NK-92 (cell line): ENCODE measurements at regions not wholly inside any gene's neighbourhood (a gene's known extent, or its start where the extent isn't known, plus 50 kb on each side); places are given as distances from the start of the nearest gene placed in this dataset.
A peak's percentile ranks its signal among the peaks of the same experiment; 100 is the strongest.
"Not testable (repeated sequence)": the region's sequence is repeated elsewhere in the genome, so short reads cannot be mapped to it uniquely, and the experiment has no call there.

Experiments used
- DNase-seq: peaks from one replicate; lab custom pipeline; 2025; ENCODE audit not compliant: unreplicated experiment; lab: John Stamatoyannopoulos, UW

DNA sequence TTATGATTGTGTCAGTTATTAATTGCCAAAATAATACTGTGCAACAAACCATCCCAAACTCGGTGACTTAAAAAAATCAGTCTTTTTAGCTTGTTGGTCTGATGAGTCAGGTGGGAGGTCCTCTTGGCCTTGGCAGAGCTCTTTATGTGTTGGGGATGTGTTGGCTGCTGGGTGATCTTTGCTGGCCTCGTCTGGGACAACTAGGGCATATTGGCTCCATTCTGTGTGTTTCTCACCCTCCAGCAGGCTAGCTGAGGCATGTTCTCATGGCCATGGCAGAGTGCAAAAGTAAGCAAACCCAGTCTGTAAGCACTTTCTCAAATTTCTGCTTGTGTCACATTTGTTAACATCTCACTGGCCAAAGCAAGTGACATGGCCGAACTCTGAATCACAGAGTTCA, 251.6 kb downstream of the RPLP1 start:
- no peak for DNase-seq

DNA sequence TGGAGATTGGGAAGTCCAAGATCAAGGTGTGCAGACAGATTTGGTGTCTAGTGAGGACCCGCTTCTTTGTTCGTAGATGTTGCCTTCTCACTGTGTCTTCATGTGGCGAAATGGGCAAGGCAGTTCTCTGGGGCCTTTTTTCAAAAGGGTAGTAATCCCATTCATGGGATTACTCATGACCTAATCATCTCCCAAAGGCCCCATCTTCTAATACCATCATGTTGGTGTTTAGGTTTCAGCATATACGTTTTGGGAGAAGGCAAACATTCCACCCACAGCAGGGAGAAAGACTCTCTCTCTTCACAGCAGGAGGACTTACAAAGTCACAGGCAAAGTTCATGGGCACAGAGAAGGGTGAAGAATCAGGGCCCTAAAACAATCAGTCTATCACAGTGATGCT, 252.1 kb downstream of the RPLP1 start:
- no peak for DNase-seq

DNA sequence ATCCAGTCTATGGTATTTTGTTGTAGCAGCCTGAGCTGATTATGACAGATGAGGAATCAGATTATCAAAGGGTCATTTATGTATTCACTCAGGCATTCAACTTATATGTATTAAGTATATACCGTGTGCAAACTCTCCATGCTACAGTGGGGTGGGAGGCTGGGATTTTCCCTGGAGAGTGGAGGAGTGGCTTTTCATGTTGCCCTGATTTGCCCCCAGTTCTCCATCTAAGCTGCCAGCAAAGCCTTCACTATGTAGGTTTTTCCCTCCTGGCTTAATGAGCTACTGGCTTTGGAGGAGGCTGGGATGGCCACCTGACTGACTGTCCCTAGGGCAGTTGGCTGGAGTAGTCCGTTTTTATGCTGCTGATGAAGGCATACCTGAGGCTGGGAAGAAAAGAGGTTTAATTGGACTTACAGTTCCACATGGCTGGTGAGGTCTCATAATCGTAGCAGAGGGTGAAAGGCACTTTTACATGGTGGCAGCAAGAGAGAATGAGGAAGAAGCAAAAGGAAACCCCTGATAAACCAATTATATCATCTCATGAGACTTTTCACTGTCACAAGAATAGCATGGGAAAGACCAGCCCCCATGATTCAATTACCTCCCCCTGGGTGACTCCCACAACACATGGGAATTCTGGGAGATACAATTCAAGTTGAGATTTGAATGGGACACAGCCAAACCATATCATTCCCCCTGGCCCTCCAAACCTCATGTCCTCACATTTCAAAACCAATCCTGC, 253.9 kb downstream of the RPLP1 start:
- DNase-seq, result no peak

DNA sequence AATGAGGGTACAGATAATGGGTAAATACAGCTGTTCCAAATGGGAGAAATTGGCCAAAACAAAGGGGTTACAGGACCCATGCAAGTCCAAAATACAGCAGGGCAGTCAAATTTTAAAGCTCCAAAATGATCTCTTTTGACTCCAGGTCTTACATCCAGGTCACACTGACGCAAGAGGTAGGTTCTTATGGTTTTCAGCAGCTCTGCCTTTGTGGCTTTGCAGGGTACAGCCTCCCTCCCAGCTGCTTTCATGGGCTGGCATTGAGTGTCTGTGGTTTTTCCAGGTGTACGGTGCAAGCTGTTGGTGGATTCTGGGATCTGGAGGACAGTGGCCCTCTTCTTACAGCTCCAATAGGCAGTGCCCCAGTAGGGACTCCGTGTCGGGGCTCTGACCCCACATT, 254.6 kb downstream of the RPLP1 start:
- not testable (repeated sequence) for DNase-seq

DNA sequence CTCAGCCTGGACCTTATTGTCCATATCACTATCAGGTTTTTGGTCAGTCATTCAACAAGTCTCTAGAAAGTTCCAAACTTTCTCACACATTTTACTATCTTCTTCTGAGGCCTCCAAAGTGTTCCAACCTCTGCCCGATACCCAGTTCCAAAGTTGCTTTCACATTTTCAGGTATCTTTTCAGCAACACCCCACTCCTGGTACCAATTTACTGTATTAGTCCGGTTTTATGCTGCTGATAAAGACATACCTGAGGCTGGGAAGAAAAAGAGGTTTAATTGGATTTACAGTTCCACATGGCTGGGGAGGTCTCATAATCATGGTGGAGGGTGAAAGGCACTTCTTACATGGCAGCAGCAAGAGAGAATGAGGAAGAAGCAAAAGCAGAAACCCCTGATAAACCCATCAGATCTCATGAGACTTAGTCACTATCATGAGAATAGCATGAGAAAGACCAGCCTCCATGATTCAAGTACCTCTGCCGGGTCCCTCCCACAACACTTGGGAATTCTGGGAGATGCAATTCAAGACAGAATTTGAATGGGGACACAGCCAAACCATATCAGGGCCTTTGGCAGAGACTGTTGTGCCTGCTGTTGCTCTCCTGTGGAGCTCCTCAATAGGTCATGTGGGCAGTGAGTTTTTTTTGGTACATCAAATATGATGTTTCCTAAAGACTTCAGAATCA, 256.0 kb downstream of the RPLP1 start:
- DNase-seq, result not testable (repeated sequence)

DNA sequence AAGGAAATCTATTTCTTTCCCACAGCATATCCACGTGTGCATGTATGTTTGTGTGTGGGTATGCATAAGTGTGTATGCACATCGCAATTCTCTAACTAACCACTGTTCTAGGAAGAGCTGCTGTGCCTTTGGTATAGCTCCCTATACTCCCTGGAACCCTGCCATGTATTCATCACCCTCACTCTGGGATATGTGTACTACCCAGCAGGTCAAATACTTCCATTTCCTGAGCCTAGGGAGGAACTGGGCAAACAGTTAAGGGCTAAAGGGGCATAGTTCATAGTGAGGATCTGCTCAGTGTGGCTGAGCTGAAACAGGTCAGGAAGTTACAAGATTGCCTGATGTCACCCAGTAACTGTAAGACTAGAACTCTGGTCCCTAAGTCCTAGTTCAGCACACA, 260.4 kb downstream of the RPLP1 start:
- DNase-seq, result no peak

DNA sequence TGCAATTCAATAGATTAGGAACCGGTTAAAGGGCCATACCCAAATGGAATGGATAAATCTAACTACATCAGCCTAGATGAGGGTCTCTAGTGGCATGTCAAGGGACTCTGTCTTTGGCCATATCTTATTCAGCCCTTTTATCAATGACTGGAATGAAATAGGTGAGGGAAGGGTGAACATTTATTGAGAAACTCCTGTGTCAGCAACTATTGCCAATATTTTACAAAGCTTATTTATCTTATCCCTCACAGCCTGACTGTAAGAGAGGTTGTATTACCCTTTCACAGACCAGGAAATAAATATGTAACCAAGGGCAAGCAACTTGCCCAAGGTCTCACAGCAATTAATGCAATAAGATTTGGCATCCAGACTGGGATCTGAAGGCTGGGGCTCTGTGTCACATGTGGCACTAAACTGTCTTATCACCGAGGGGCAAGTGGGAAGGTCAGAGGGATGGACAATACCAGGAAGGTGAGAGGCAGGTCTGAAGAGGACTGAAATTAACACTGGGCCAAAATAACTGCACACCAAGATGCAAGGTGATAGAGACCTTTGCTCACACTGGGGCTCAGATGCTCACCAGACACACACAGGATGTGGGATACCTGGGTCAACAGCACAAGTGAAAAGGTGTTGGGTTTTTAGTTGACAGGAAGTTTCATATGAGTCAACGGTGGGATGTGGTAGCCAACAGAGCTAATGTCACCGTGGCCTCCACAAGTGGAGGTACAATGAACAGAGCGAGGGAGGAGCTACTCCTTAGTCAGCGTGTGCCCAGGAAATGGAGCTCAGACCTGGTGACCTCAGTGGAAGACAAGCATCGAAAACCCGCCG, 261.3 kb downstream of the RPLP1 start:
- peak; percentile 29 for DNase-seq

DNA sequence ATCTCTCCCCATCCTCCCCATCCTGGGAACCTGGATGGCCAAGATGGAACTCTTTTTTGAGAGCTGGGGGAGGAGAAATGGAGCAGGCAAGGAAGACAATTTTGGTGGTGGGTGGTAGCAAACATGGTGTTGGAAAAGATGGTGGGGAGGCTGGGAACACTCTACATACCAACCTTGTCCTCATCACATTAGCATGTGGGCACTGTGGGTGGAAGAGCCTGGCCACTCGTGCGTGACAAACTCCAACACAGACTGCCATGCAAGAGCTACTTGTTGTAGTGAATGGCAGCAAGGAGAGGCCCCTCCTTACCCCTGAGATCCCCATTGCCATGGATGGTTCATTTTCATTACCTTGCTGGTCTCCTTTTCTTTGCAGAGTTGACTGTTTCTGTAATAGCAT, 262.6 kb downstream of the RPLP1 start:
- DNase-seq, result no peak

DNA sequence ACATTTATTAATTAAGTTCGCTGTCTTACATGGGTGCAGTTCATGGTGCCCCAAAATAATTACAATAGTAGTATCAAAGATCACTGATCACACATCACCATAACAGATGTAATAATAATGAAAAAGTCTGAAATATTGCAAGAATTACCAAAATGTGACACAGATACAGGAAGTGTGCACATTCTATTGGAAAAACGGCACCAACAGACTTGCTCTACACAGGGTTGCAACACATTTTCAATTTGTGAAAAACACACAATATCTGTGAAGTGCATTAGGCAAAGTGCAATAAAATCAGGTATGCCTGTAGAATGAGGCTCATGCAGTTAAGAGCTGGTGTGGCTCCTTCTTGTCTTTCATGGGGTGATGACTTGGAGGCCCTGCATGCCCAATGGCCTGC, 265.8 kb downstream of the RPLP1 start:
- DNase-seq, result no peak

DNA sequence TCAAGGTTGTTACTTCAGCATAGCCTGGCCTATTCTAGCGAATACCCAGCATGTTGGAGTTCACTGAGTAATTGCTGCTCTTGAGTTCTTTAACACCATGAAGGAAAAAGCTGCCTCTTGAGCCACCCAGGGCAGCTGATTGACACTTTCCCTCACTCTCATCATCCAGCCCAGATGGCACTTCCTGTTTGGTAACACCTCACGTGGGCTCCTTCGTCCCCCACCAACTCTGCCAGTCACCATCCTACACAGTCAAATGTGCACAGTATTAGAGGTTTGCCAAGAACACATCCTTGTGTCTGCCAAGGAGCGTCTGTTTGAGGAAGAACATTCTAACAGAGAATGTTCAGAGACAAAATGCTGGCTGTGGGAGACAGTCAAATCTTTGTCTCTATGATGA, 266.3 kb downstream of the RPLP1 start:
- DNase-seq, result no peak

DNA sequence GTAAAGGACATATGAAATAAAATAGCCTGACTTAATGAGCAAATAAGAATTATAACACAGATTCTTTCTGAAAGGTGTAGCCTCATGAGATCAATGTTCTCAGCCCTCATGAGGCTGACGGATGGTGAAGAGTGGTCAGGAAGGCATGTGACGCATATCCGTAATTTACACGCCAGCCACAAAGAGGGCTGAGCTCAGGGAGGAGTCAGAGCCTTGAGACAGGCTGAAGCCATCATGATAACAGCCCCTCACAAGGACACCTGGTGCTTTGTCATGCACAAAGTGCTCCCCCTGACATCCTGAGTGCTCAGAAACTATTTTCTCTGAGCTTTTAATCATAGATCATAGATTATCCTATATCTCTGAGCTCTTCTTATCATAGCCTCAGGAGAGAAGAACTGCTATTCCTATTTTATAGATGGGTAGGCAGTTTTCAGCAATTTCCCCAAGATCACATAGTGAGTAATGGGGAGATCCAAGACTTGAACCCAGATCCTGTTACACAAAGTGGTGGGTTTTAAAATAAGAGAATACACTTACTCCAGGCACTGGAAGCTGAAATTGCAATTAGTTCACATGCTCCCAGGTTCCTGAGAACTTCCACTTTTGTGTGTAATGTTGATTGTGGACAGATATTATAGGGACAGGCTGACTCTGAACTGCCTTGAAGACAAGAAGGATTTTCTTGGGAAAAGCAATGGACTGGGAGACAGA, 267.1 kb downstream of the RPLP1 start:
- no peak for DNase-seq

DNA sequence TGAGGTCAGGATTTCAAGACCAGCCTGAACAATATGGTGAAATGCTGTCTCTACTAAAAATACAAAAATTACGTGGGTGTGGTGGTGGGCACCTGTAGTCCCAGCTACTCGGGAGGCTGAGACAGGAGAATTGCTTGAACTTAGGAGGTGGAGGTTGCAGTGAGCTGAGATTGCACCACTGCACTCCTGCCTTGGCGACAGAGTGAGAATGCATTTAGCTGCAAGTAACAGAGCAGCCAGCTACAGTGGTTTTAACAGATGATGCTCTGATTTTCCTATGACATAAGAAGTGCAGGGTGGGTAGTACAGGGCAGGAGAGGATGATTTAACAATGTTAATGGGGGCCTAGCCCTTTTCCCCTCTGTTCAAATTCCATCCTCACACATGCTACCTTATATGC, 267.9 kb downstream of the RPLP1 start:
- DNase-seq, result no peak

DNA sequence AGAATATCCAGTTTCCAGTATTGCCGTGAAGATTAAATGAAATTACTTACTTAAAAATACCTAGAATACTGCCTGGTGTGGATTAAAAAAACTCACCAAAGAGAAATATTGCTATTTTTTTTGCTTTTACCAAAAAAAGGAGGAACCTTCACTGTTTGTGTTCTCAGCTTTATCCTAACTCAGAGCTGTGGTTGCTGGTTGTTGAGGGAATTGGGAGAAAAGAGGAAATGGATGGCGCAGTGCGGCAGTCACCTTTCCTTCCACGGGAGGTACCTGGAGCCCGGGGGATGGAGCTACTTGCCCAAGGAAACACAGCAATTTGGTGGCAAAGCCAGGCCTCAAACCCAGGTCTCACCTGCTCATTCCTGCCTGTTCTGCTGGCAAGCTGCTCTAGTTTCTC, 270.3 kb downstream of the RPLP1 start:
- no peak for DNase-seq

DNA sequence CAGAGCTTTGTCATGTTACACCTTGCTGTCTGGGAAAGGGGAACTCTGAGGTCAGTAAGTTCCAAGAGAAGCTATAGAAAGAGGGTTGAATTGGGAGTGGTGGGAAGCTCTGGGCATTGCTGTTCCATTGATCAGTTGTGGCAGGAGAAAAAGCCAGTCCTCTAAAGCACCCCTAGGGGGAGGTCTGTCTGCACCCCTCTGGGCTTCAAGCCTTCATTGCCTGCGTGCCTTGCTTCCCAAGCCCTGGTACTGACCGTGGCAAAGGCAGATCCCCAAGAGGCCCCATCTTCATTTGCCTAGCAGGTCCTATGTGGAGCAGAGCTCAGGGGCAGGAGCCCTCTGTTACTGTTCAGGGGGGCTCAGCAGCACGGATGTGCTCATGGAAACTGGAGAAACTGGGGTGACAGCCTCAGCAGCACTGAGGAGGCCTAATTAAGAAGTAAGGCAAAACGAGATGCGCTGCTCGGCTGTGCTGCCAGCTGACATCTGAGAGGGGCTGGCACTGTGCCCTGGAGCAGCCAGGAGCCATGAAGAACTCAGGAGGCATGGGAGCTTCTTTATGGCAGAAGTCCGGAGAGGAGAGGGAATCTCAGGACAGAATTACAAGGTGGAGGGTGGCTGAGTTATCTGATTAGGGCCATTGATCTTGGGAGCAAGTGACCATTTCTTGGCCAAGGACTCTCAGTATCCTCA, 270.9 kb downstream of the RPLP1 start:
- DNase-seq, result no peak

DNA sequence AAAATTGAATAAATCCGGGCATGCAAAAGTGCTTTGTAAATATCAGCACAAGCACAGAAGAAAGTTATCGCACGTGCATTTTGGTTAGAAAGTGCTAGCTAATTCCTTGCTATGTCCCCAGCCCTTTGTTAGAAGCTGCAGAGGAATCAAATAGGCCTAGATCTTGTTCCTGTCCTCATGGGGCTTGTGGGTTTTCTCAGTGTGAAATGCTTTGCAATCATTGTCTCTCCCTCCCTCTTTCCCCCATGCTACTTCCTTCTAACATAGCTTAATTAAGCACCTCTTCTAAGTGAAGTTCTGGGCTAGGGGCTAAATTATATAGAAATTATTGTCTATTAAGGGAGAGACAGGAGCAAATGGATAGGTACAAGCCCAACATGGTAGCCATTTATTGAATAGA, 271.7 kb downstream of the RPLP1 start:
- DNase-seq, result no peak

DNA sequence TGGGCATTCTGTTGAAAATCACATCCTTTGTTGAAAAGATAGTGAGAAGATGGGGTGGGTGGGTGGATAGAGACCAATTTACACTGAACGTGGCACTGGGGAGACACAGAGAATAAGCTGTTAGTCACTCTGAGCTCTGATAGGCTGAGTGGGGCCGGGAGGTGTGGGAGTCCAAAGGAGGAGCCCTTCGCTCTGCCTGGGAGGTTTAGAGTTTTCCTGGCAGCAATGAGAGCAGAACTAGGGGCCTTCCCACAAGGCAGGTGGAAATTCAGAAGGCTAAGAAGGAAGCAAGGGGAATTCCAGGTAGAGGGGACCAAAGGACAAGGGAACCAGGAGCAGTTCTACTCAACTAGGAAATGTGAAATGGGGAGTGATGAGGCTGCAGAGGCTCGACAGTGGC, 272.7 kb downstream of the RPLP1 start:
- DNase-seq, result no peak

DNA sequence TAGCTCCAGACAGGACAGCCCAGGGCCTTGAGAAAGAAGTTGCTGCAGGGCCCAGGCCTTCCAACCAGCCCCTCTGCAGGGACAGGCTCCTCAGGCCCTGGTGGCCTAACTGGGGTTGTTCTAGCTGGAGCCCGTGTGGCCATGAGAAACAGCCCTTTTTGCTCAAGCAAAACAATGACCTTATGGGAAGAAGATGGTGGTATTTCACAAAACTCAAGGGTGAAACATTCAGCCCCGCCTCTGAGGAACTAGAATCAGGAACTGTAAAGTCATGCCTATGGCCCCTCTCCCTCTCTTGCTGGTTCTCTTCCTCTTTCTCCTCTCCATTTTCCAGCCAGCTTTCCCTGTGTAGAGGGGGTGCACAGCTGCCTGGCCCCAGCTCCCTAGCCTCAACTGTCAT, 273.3 kb downstream of the RPLP1 start:
- DNase-seq, result no peak

DNA sequence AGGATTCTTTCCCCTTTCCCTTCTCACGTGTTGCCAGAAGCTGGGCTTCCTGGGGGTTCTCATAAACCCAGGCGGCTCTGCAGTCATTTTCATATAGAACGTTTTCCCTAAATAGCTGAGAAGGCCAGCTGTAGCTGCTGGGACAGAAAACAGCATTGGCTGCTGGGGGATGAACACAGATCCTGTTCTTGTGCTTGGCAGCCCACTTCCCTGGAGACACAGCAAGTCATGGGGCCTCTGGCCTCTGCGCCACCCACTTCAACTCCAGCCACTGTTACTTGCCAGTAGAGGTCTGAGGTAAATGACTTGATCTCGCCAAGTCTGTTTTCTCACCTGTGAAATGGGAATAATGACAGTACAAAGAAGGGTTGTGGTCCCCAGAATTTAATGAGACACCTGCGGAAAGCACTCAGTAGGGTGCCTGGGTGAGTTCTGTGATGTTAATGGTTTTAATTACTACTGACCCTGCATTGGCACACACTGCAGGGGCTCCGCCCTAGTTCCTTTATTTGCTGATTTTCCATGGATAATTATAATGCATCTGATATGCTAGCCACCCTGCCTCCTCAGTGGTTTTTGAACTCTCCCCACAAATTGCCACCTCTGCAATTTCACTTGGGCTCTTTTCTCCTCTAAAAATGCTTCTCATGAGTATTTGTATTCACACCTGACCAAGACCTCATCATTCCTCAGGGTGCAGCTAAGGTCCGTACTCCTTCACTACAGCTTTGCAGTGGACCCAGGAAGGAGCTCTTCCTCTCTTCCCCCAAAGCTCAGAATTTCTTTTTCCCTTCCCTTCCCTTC, 274.7 kb downstream of the RPLP1 start:
- no peak for DNase-seq

DNA sequence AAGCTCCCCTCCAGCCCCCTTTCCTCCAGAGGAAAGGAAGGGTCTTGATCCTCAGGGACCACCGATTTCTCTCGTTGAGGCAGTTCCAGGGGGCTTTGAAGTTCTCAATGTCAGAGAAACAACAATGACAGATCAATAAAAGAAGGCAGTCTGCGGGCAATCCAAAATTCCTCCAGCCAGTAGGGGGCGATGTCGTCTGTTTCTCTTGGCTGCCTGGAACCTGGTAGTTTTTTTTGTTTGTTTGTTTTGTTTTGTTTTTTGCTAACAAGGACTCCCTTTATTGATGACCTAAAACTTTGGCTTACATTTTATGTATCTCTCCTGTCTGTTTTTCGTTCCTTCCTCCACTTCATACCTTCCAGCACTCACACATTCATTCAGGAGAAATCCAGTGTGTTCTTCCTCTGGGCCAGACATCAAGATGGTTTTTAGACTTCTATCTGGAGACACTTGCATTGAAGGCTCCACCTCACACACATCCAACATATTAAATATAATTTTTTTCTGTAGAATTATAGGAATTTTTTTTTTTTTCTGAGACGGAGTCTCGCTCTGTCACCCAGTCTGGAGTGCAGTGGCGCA, 276.6 kb downstream of the RPLP1 start:
- no peak for DNase-seq
